NT2/D1 (cell line): ENCODE measurements at regions not wholly inside any gene's neighbourhood (a gene's known extent, or its start where the extent isn't known, plus 50 kb on each side); places are given as distances from the start of the nearest gene placed in this dataset.

Experiments
- SUZ12 ChIP-seq: IDR thresholded peaks from 2 replicates; pipeline ENCODE4 v1.6.1; 2011; ENCODE audit not compliant: insufficient read length, insufficient read depth; ENCODE audit errors: extremely low read depth
- YY1 ChIP-seq: IDR thresholded peaks from 2 replicates; pipeline ENCODE4 v1.6.1; 2011; ENCODE audit not compliant: insufficient read length, insufficient read depth

DNA sequence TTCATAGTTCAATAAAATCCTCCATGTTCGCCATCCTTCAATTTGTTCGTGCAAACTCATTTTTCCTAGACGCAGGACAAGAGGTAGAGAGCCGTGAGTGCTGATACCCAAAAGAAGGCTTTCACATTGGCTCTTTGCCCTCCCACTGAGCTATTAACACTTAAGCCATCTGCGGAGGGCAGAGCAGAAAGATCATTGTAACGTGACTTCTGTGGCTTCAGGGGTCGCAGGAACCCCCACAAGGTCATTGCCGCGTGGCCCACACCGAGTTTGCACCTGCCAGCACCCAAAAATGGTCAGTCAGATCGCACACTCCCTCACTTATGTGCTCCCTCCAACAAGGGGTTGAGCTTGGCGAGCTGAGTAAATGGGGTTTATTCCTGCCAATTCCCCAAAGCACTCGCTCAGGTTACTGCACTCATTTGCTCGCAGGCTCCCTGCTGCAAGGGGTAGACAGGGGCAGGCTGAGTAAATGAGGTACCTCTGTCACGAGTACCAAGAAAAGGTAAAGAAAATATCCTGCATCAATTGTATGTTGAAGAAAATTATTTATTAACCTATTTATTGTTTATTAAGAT is 144.1 kb downstream of the PRR20E start:
- TF ChIP-seq SUZ12 = no peak
- no peak for TF ChIP-seq YY1
